GM10266 (cell line): ENCODE measurements at regions not wholly inside any gene's neighbourhood (a gene's known extent, or its start where the extent isn't known, plus 50 kb on each side); places are given as distances from the start of the nearest gene placed in this dataset.

Experiments
- DNase-seq: peaks from one replicate; pipeline ENCODE4 v3.0.0; 2012; ENCODE audit errors: extremely low spot score
- CTCF ChIP-seq: IDR thresholded peaks from 2 replicates; pipeline ENCODE4 v1.5.1; 2012; ENCODE audit warnings: mild to moderate bottlenecking, low read depth; ENCODE audit not compliant: control insufficient read depth, insufficient read depth; ENCODE audit errors: missing control alignments

GRCh38 chr12:98359856-98360255, 155.5 kb upstream of the TMPO start:
- no peak for TF ChIP-seq CTCF
- no peak for DNase-seq

GRCh38 chr12:98360401-98360800, 155.0 kb upstream of the TMPO start:
- no peak for TF ChIP-seq CTCF
- DNase-seq: no peak

- no peak for TF ChIP-seq CTCF
- DNase-seq: no peak
Measured at GRCh38 chr12:98369581-98369980, 145.8 kb upstream of the TMPO start.

- no peak for TF ChIP-seq CTCF
- no peak for DNase-seq
Measured at GRCh38 chr12:98370976-98371375, 144.4 kb upstream of the TMPO start.

GRCh38 chr12:98371419-98371818, 144.0 kb upstream of the TMPO start:
- DNase-seq: no peak
- no peak for TF ChIP-seq CTCF

GRCh38 chr12:98372340-98373024, 142.9 kb upstream of the TMPO start:
- TF ChIP-seq CTCF: no peak
- DNase-seq: no peak

- DNase-seq: peak; percentile 18
- TF ChIP-seq CTCF: peak; percentile 56
Measured at GRCh38 chr12:98373025-98373554, 142.3 kb upstream of the TMPO start.
